Coronary artery (tissue), 2 donors: ENCODE measurements at regions not wholly inside any gene's neighbourhood (a gene's known extent, or its start where the extent isn't known, plus 50 kb on each side); places are given as distances from the start of the nearest gene placed in this dataset.

Experiments
- DNase-seq: peaks from one replicate; pipeline ENCODE4 v3.0.0-alpha.2; 2017; ENCODE audit warnings: low spot score
- H3K27ac ChIP-seq, 2 donors: fragments of 200-600 bp; sonication (generic); one replicate each; pipeline ENCODE4 v1.5.1; 2016 to 2019
- H3K4me3 ChIP-seq: fragments of 200-600 bp; sonication (generic); 2 replicates; pipeline ENCODE4 v1.5.1; 2016; ENCODE audit warnings: mild to moderate bottlenecking, moderate library complexity
- TF ChIP-seq, protein P1 (sequence below): fragments of 200-600 bp; sonication (generic); IDR thresholded peaks from one replicate; pipeline ENCODE4 v1.5.1; 2019; ENCODE audit warnings: antibody characterized with exemption

DNA sequence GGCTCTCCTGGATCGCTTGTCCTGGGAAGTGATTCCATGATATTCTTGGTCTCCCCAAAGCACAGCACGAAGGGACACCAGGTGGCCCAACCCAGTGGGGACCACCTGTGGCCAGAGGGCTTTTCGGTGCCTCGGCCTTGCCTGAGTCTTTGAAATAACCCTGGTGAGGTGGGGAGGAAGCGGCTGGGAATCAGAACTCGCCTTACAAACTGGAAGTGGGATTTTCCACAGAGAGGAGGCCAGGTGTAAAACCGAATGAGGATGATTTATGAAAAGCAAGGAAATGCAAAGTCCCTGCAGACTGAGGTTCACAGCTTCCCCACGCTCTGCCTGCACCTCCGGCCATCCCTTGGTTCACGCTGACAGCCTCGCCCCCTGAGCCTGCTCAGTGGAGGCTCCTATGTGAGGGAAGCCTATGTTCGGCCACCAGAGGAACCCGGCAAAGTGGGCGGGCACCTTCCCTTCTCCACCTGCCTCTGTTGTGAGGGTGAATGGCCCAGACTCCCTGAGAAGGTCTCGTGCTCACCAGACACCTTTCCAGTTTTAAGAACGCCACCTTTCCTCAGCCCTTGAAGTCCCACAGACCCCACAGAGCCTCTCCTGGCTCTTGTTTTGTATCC, 133.8 kb upstream of the CST7 start:
- TF ChIP-seq, protein P1, sequence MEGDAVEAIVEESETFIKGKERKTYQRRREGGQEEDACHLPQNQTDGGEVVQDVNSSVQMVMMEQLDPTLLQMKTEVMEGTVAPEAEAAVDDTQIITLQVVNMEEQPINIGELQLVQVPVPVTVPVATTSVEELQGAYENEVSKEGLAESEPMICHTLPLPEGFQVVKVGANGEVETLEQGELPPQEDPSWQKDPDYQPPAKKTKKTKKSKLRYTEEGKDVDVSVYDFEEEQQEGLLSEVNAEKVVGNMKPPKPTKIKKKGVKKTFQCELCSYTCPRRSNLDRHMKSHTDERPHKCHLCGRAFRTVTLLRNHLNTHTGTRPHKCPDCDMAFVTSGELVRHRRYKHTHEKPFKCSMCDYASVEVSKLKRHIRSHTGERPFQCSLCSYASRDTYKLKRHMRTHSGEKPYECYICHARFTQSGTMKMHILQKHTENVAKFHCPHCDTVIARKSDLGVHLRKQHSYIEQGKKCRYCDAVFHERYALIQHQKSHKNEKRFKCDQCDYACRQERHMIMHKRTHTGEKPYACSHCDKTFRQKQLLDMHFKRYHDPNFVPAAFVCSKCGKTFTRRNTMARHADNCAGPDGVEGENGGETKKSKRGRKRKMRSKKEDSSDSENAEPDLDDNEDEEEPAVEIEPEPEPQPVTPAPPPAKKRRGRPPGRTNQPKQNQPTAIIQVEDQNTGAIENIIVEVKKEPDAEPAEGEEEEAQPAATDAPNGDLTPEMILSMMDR: no peak
- H3K27ac ChIP-seq: no peak overlapping the region
- no peak for DNase-seq
- H3K4me3 ChIP-seq: no peak overlapping the region

DNA sequence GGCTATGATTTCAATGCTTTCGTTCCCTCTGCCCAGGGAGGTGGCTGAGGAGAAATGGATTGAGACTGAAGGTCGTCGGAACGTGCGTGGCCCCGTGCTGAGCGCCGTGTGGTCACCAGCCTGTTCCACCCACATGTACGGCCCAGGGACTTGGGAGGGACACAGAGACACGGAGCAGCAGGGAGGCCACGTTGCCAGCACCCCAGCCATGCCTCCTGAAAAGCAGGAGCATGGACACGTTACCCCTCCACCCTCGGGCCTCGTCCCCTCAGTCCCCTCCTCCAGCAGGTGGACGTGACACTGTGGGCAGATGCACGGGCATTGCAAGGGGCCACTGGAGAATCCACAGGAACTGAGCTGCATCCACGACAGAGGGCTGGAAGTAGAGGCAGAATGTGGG, 133.1 kb upstream of the CST7 start:
- TF ChIP-seq, protein P1: no peak
- H3K27ac ChIP-seq: no peak overlapping the region
- no peak for DNase-seq
- no peak overlapping the region for H3K4me3 ChIP-seq

DNA sequence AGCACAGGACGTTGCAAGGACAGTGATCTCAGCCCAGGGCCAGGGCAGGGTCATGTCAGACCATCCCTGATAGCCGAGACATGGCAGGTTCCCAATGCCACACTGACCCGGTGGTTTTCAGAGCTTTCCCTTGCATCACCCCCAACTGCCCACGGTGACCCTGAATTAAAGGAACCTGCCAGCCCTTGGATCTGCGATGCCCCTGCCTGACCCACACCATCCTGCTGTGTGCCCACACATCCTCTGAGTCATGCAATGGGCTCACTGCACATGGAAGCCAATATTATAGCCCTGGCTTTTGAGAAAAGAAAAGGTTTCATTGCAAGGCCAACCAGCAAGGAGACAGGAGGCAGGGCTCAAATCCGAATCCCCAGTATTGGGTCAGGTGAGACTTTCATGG, 132.6 kb upstream of the CST7 start:
- no peak overlapping the region for H3K27ac ChIP-seq
- TF ChIP-seq, protein P1: no peak
- no peak overlapping the region for H3K4me3 ChIP-seq
- no peak for DNase-seq

DNA sequence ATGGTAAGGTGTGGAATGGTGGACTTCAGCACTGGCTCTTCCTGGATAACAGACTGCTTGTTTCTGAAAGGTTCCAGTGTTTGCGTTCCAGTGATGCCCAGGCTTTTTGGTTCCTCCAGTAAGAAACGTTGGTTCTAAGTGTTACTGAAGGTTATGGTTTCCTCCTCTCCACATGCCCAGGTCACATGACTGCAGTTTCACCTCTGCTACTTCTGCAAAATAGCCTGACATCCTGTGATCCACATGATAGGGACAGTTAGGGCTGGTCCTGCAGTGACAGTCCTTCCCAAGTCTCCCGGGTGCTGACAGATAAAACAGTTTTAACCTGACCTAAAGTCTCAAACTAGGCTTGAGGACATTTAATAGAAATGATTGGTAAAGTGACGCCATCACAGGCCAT, 132.2 kb upstream of the CST7 start:
- DNase-seq: no peak
- TF ChIP-seq, protein P1: no peak
- H3K27ac ChIP-seq: no peak overlapping the region

DNA sequence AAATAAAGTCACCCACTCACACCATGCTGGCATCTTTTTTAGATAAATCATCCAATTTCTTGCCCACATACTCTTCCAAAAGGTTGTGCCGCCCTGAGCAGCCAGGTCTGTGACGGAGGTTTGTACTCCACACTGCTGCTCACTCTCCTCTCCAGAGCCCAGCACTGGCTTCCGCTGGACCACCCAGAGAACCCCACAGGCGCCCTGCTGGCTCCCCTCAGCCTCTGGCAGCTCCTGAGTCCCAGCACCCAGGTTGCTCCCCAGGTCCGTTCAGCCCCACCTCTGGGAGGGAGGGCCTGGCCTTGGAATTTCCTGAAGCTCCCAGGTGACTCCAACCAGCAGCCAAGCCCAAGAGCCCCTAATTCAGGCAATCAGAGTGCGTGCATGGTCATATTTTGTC, 131.7 kb upstream of the CST7 start:
- Histone ChIP-seq H3K4me3 (no peak overlapping the region), H3K27ac (no peak overlapping the region)
- DNase-seq: no peak
- TF ChIP-seq, protein P1: no peak

More for the DNA sequence above, 132.2 kb upstream of the CST7 start:
- no peak overlapping the region for H3K4me3 ChIP-seq

DNA sequence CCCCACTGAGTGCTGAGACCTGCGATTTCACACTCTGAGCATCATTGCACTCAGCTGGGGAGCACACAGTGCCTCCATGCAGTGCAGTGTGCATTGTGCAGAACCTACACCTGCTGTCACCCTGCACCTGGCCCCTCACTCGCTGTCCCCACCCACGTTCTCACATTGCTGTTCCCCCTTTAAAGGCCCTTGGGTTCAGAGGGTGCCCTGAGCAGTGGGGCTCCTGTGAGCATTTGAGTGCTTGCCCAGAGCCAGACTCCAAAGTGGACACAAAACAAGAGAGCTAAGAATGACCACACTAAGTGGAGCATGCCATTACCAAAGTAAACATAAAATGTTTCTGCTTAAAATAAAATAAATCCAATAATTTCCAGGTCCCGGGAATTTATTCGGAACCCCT, 131.0 kb upstream of the CST7 start:
- Histone ChIP-seq H3K27ac (no peak overlapping the region), H3K4me3 (no peak overlapping the region)
- DNase-seq: no peak
- TF ChIP-seq, protein P1: no peak

DNA sequence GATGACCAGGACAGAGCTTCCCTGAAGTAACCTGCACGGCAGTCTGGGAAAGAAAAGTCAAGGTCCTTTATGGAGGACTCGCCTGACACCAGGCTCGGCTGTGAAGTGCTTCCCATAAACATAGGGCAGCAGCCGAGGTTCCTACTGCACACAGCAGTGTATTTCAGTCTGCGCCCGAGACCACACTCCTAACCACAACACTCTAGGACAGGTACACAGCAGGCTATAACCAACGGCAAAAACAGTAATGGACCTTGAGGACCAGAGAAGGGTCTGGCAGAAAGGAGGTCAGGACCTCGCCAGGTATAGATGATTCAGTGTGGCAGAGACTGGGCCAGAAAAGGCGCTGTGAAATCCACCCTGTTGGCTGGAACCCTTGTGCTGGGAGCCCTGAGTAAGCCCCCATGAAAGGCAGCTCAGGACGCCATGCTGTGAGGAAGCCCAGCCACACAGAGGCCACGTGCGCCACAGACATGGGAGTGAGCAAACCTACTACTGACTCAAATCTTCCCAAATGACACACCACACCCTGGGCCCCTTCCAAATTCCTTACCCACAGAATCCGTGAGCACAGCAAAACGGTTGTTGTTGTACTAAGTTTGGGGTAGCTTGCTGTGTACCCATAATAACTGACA, 129.6 kb upstream of the CST7 start:
- no peak for DNase-seq
- Histone ChIP-seq H3K4me3 (no peak overlapping the region), H3K27ac (no peak overlapping the region)
- TF ChIP-seq, protein P1: no peak
